Uterus (tissue), 3 donors: ENCODE measurements at regions not wholly inside any gene's neighbourhood (a gene's known extent, or its start where the extent isn't known, plus 50 kb on each side); places are given as distances from the start of the nearest gene placed in this dataset.

Source experiments
- DNase-seq, 2 donors: peaks; one replicate each; pipeline ENCODE4 v3.0.0-alpha.2; 2019 to 2020
- H3K27ac ChIP-seq, 2 donors: fragments of 200-600 bp; sonication (generic); 1 replicate in 1 of 2; 2 replicates in 1 of 2; pipeline ENCODE4 v1.5.1; 2016 to 2018
- H3K27me3 ChIP-seq, 2 donors: fragments of 200-600 bp; sonication (generic); one replicate each; pipeline ENCODE4 v1.5.1; 2018 to 2019; ENCODE audit warnings: control low read depth in 1 of 2
- H3K36me3 ChIP-seq, 2 donors: fragments of 200-600 bp; sonication (generic); one replicate each; pipeline ENCODE4 v1.5.1; 2019; ENCODE audit warnings: control low read depth in 1 of 2
- H3K4me1 ChIP-seq, 2 donors: fragments of 200-600 bp; sonication (generic); one replicate each; pipeline ENCODE4 v1.5.1; 2018 to 2019; ENCODE audit warnings: control low read depth in 1 of 2
- H3K4me3 ChIP-seq, 2 donors: fragments of 200-600 bp; sonication (generic); 1 replicate in 1 of 2; 2 replicates in 1 of 2; pipeline ENCODE4 v1.5.1; 2018 to 2019; ENCODE audit warnings: mild to moderate bottlenecking in 1 of 2
- H3K9me3 ChIP-seq, 2 donors: fragments of 200-600 bp; sonication (generic); one replicate each; pipeline ENCODE4 v1.5.1; 2019; ENCODE audit warnings: control low read depth in 1 of 2
- POLR2A ChIP-seq, 2 donors: fragments of 450-650 bp; IDR thresholded peaks; one replicate each; pipeline ENCODE4 v1.6.1; 2016; ENCODE audit warnings: antibody characterized with exemption in 2 of 2, mild to moderate bottlenecking in 1 of 2, moderate library complexity in 1 of 2
- intact Hi-C: fragments of 100-400 bp; cut with DNase I; formaldehyde crosslinking; loops from one replicate; pipeline ENCODE4 v1.15.1; 2023; ENCODE audit warnings: low total_unique reads
- TF ChIP-seq, protein P1 (sequence below), 4 experiments: fragments of 200-600 bp in 2 of 4; fragments of 450-650 bp in 2 of 4; sonication (generic) in 2 of 4; IDR thresholded peaks; one replicate each; pipeline ENCODE4 v1.5.1; 2016 to 2019; ENCODE audit warnings: antibody characterized with exemption in 4 of 4, mild to moderate bottlenecking in 2 of 4, moderate library complexity in 1 of 4
- donor health status: DM: yes; HTN: yes; CAD: no.

DNA sequence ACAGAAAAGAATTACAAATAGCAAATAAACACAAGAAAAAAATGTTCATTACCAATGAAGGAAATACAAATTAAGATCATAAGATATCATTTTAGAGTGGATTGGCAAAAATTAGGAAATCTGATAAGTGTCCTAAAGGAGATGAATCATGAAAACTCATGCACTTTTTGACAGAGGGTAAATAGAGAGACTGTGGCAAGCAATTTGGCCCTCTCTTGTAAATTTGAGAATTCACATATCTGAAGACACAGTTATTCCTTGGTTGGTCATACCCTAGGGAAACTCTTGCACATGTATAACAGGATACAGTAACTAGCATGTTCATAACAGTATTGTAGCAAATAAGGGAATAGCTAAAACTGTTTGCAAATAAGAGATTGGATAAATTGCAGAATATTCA lies 246.0 kb upstream of the GADL1 start:
- DNase-seq, result no peak
- intact Hi-C loops, result no loop called here

DNA sequence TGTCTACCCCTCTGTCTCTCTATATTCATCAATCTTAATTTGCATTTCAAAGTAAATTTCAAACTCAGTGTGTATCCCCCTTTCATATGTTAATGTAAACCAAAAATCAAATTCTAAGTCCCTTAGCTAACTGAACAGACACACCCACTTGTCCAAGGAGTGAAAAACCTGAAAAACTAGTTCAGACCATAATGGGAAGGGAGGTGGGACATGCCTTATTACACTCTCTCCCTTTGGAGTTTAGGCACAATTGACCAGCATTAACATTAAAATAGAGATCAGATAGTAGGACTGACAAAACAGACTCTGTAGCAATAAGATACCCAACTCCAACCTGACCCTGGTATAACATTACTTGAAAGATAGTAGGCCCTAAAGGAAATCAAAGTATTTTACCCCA lies 247.7 kb upstream of the GADL1 start:
- Histone ChIP-seq H3K4me1 (no peaks in the 10 kb centered on the region), H3K36me3 (no peaks in the 10 kb centered on the region), H3K27me3 (no peaks in the 10 kb centered on the region), H3K27ac (no peak overlapping the region), H3K9me3 (no peaks in the 10 kb centered on the region), H3K4me3 (no peak overlapping the region)
- intact Hi-C loops, result no loop called here
- no peak for DNase-seq
- TF ChIP-seq POLR2A (IDR thresholded peaks at IDR 0.05), result no peak
- TF ChIP-seq, protein P1, sequence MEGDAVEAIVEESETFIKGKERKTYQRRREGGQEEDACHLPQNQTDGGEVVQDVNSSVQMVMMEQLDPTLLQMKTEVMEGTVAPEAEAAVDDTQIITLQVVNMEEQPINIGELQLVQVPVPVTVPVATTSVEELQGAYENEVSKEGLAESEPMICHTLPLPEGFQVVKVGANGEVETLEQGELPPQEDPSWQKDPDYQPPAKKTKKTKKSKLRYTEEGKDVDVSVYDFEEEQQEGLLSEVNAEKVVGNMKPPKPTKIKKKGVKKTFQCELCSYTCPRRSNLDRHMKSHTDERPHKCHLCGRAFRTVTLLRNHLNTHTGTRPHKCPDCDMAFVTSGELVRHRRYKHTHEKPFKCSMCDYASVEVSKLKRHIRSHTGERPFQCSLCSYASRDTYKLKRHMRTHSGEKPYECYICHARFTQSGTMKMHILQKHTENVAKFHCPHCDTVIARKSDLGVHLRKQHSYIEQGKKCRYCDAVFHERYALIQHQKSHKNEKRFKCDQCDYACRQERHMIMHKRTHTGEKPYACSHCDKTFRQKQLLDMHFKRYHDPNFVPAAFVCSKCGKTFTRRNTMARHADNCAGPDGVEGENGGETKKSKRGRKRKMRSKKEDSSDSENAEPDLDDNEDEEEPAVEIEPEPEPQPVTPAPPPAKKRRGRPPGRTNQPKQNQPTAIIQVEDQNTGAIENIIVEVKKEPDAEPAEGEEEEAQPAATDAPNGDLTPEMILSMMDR (IDR thresholded peaks at IDR 0.05), result no peak

More for the DNA sequence above, 246.0 kb upstream of the GADL1 start:
- no peak overlapping the region for H3K4me3 ChIP-seq
- no peak for TF ChIP-seq POLR2A (IDR thresholded peaks at IDR 0.05)
- TF ChIP-seq, protein P1 (IDR thresholded peaks at IDR 0.05), result no peak
- H3K4me1 ChIP-seq, result no peaks in the 10 kb centered on the region
- no peaks in the 10 kb centered on the region for H3K27me3 ChIP-seq
- H3K36me3 ChIP-seq, result no peaks in the 10 kb centered on the region
- no peak overlapping the region for H3K27ac ChIP-seq
- H3K9me3 ChIP-seq, result no peaks in the 10 kb centered on the region

DNA sequence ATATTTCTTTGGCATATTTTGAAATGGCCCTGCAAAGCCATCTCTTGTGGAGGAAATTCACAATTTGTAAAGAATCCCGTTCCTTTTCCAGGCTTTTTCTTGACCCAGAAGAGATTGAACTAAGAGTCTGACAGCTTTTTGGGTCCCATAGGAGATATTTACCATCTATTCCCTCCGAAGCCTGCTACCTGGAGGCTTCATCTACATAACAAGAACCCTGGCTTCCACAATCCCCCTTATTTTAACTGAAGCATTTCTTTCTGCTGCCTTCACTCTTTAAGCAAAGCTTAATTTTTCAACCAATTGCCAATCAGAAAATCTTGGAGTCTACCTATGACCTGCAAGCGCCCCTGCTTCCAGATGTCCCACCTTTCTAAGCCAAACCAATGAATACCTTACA lies 248.1 kb upstream of the GADL1 start:
- Histone ChIP-seq H3K27ac (no peak overlapping the region), H3K9me3 (no peaks in the 10 kb centered on the region), H3K36me3 (no peaks in the 10 kb centered on the region), H3K4me3 (no peak overlapping the region), H3K27me3 (no peaks in the 10 kb centered on the region), H3K4me1 (no peaks in the 10 kb centered on the region)
- TF ChIP-seq, protein P1 (IDR thresholded peaks at IDR 0.05), result no peak
- no peak for TF ChIP-seq POLR2A (IDR thresholded peaks at IDR 0.05)
- no peak for DNase-seq
- intact Hi-C loops, result no loop called here

DNA sequence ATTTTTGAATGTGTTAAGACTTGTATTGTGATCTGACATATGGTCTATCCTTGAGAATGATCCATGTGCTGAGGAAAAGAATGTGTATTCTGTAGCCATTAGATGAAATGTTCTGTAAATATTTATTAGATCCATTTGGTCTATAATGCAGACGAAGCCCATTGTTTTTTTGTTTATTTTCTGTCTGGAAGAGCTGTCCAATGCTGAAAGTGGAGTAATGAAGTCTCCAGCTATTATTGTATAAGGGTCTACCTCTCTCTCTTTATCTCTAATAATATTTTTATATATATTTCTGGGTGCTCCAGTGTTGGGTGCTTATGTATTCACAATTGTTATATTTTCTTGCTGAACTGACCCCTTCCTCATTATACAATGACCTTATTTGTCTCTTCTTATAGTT lies 250.6 kb upstream of the GADL1 start:
- Histone ChIP-seq H3K27ac (no peak overlapping the region), H3K27me3 (no peaks in the 10 kb centered on the region), H3K4me3 (no peak overlapping the region), H3K4me1 (no peaks in the 10 kb centered on the region), H3K9me3 (no peaks in the 10 kb centered on the region), H3K36me3 (no peaks in the 10 kb centered on the region)
- intact Hi-C loops, result no loop called here
- no peak for DNase-seq
- TF ChIP-seq, protein P1 (IDR thresholded peaks at IDR 0.05), result no peak
- TF ChIP-seq POLR2A (IDR thresholded peaks at IDR 0.05), result no peak

DNA sequence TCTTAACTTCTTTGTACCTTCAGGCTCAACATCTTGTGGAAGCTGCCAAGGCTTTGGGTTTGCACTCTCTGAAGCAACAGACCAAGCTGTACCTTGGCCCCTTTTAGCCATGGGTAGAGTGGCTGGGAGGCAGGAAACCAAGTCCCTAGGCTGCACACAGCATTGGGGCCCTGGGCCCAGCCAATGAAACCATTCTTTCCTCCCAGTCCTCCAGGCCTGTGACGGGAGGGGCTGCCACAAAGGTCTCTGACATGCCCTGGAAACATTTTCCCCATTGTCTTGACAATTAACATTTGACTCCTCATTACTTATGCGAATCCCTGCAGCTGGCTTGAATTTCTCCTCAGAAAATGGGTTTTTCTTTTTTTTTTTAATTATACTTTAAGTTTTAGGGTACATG lies 253.1 kb upstream of the GADL1 start:
- TF ChIP-seq, protein P1 (IDR thresholded peaks at IDR 0.05), result no peak
- TF ChIP-seq POLR2A (IDR thresholded peaks at IDR 0.05), result no peak
- Histone ChIP-seq H3K4me3 (no peak overlapping the region), H3K27me3 (no peaks in the 10 kb centered on the region), H3K27ac (no peak overlapping the region), H3K9me3 (no peaks in the 10 kb centered on the region), H3K36me3 (no peaks in the 10 kb centered on the region), H3K4me1 (no peaks in the 10 kb centered on the region)
- DNase-seq, result no peak
- intact Hi-C loops, result no loop called here
